Sigmoid colon (tissue), 4 donors: ENCODE measurements at regions not wholly inside any gene's neighbourhood (a gene's known extent, or its start where the extent isn't known, plus 50 kb on each side); places are given as distances from the start of the nearest gene placed in this dataset.

ENCODE experiments used
- CTCF ChIP-seq, 4 experiments: fragments of 450-650 bp in 3 of 4; fragments of 200-600 bp in 1 of 4; IDR thresholded peaks; one replicate each; pipeline ENCODE4 v1.5.1; 2016 to 2019; ENCODE audit warnings: antibody characterized with exemption in 4 of 4, mild to moderate bottlenecking in 3 of 4, moderate library complexity in 2 of 4
- EP300 ChIP-seq, 4 donors: sonication (generic); formaldehyde crosslinking; IDR thresholded peaks; one replicate each; pipeline ENCODE4 v1.6.1; 2017; ENCODE audit warnings: antibody characterized with exemption in 4 of 4
- POLR2A ChIP-seq, 2 donors: fragments of 450-650 bp; IDR thresholded peaks; one replicate each; pipeline ENCODE4 v1.6.1; 2016; ENCODE audit warnings: antibody characterized with exemption in 2 of 2, mild to moderate bottlenecking in 2 of 2, moderate library complexity in 2 of 2
- POLR2AphosphoS5 ChIP-seq, 4 donors: sonication (generic); formaldehyde crosslinking; IDR thresholded peaks; one replicate each; pipeline ENCODE4 v1.6.1; 2017; ENCODE audit warnings: antibody characterized with exemption in 4 of 4

- TF ChIP-seq CTCF (IDR thresholded peaks at IDR 0.05) (no peak), EP300 (IDR thresholded peaks at IDR 0.05) (no peak), POLR2A (IDR thresholded peaks at IDR 0.05) (no peak), POLR2AphosphoS5 (IDR thresholded peaks at IDR 0.05) (no peak)
Observed at GRCh38 chr2:34419856-34420255, 820.8 kb upstream of the FAM98A start.
